Retinal pigment epithelial cell (primary cell): ENCODE measurements at regions not wholly inside any gene's neighbourhood (a gene's known extent, or its start where the extent isn't known, plus 50 kb on each side); places are given as distances from the start of the nearest gene placed in this dataset.
"Not testable (repeated sequence)": the region's sequence is repeated elsewhere in the genome, so short reads cannot be mapped to it uniquely, and the experiment has no call there.

Experiments
- DNase-seq: peaks from one replicate; pipeline ENCODE4 v3.0.0-alpha.2; 2010; ENCODE audit warnings: low read depth
- H3K4me3 ChIP-seq: 2 replicates; pipeline ENCODE4 v1.5.1; 2011; ENCODE audit warnings: mild to moderate bottlenecking, low read length, control low read depth, moderate library complexity
- CTCF ChIP-seq: conservative IDR thresholded peaks from 2 replicates; pipeline ENCODE4 v1.5.1; 2011; ENCODE audit warnings: low read depth, low read length, control low read depth, inconsistent platforms

- H3K4me3 ChIP-seq: no peak overlapping the region
- no peak for DNase-seq
- TF ChIP-seq CTCF: no peak
Measured at GRCh38 chr4:126529997-126530396, 1102.8 kb upstream of the INTU start.

- no peak for DNase-seq
- TF ChIP-seq CTCF: no peak
- H3K4me3 ChIP-seq: no peak overlapping the region
Measured at GRCh38 chr4:126530996-126531585, 1101.7 kb upstream of the INTU start.

GRCh38 chr4:126532527-126532926 is 1100.2 kb upstream of the INTU start:
- no peak overlapping the region for H3K4me3 ChIP-seq
- no peak for DNase-seq
- no peak for TF ChIP-seq CTCF

- no peak overlapping the region for H3K4me3 ChIP-seq
- peak; percentile 5 for DNase-seq
Measured at GRCh38 chr4:126533146-126533805, 1099.5 kb upstream of the INTU start.

GRCh38 chr4:126539771-126540170 is 1093.0 kb upstream of the INTU start:
- no peak overlapping the region for H3K4me3 ChIP-seq
- TF ChIP-seq CTCF: no peak

More at GRCh38 chr4:126533146-126533805, 1099.5 kb upstream of the INTU start:
- TF ChIP-seq CTCF: no peak

GRCh38 chr4:126541820-126542219 is 1090.9 kb upstream of the INTU start:
- no peak overlapping the region for H3K4me3 ChIP-seq
- no peak for TF ChIP-seq CTCF
- no peak for DNase-seq

More at GRCh38 chr4:126539771-126540170, 1093.0 kb upstream of the INTU start:
- no peak for DNase-seq

GRCh38 chr4:126544276-126544675 is 1088.5 kb upstream of the INTU start:
- no peak for DNase-seq
- TF ChIP-seq CTCF: no peak
- H3K4me3 ChIP-seq: no peak overlapping the region

GRCh38 chr4:126546197-126546596 is 1086.6 kb upstream of the INTU start:
- not testable (repeated sequence) for DNase-seq, H3K4me3 ChIP-seq
